ENCODE measurements at regions not wholly inside any gene's neighbourhood (a gene's known extent, or its start where the extent isn't known, plus 50 kb on each side); places are given as distances from the start of the nearest gene placed in this dataset.

DNA sequence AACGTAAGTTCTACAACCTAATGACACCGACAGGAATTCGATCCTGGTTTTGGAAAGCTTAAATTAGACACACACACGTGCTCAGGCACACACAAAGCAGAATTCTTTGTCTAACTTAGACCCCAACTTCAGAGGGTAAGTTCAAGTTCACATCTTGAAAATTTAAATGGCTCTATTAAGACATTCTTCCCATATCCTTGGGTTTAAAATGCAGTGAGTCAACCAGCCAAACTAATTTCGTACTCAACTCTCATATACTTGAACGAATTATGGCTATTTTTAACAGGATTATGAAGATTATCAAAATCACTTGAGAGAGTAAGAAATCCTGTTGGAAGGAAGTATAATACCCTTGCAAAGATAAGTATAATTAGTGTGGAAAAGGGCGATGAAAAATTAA, 53.2 kb upstream of the ARL4C start:
- H4K5ac ChIP-seq (ENCODE audit: insufficient read length, low read depth, low read length): no peak overlapping the region
- no peak overlapping the region for H3K4me3 ChIP-seq (ENCODE audit: extremely low read depth in 1 of 4, insufficient read depth in 2 of 4, low read depth in 3 of 4, low read length in 4 of 4)
- no peak overlapping the region for H2AK5ac ChIP-seq (ENCODE audit: low read depth, low read length)
- H3K14ac ChIP-seq (ENCODE audit: insufficient read length): no peak overlapping the region
- WGBS, 2 experiments (ENCODE audit: extremely low coverage in 1 of 2, insufficient coverage in 1 of 2, insufficient read length in 1 of 2, insufficient replicate concordance in 2 of 2, low coverage in 1 of 2, low lambda C conversion rate in 2 of 2, missing lambda C conversion rate in 1 of 2): 77 to 100% methylated on average over 1 to 7 of the region's 7 CpGs
- no peak for DNase-seq (ENCODE audit: low read depth in 1 of 2, low spot score in 2 of 2)
- no peaks in the 10 kb centered on the region for H4K20me1 ChIP-seq (replicated peaks in 1 of 2; ENCODE audit: control insufficient read depth in 1 of 2, insufficient read depth in 2 of 2, low read length in 2 of 2)
- H3K27me3 ChIP-seq (replicated peaks in 1 of 4; ENCODE audit: control insufficient read depth in 3 of 4, extremely low read depth in 1 of 4, insufficient read depth in 3 of 4, low read length in 3 of 4): peaks cover 0 to 3% (median 0%) of the 10 kb centered on the region in 4 experiments; a peak in 2 of 7 replicates
- H2BK12ac ChIP-seq (ENCODE audit: low read depth, low read length): no peak overlapping the region
- H3K18ac ChIP-seq (ENCODE audit: extremely low read depth, low read length): no peak overlapping the region
- no peak for TF ChIP-seq SIN3A (conservative IDR thresholded peaks at IDR 0.05 in 1 of 2, IDR thresholded peaks at IDR 0.05 in 1 of 2; ENCODE audit: low read depth in 1 of 2, low read length in 2 of 2)
- no peak for TF ChIP-seq TEAD4 (IDR thresholded peaks at IDR 0.05; ENCODE audit: low read depth, low read length)
- no peak for TF ChIP-seq EGR1 (IDR thresholded peaks at IDR 0.05; ENCODE audit: borderline replicate concordance, low read depth, low read length)
- TF ChIP-seq YY1 (IDR thresholded peaks at IDR 0.05; ENCODE audit: low read depth, low read length): no peak
- TF ChIP-seq, protein P1, sequence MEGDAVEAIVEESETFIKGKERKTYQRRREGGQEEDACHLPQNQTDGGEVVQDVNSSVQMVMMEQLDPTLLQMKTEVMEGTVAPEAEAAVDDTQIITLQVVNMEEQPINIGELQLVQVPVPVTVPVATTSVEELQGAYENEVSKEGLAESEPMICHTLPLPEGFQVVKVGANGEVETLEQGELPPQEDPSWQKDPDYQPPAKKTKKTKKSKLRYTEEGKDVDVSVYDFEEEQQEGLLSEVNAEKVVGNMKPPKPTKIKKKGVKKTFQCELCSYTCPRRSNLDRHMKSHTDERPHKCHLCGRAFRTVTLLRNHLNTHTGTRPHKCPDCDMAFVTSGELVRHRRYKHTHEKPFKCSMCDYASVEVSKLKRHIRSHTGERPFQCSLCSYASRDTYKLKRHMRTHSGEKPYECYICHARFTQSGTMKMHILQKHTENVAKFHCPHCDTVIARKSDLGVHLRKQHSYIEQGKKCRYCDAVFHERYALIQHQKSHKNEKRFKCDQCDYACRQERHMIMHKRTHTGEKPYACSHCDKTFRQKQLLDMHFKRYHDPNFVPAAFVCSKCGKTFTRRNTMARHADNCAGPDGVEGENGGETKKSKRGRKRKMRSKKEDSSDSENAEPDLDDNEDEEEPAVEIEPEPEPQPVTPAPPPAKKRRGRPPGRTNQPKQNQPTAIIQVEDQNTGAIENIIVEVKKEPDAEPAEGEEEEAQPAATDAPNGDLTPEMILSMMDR (IDR thresholded peaks at IDR 0.05; ENCODE audit: control extremely low read depth in 1 of 3, insufficient read depth in 1 of 3, low read depth in 1 of 3, low read length in 3 of 3): no peak
- TF ChIP-seq, protein P2, sequence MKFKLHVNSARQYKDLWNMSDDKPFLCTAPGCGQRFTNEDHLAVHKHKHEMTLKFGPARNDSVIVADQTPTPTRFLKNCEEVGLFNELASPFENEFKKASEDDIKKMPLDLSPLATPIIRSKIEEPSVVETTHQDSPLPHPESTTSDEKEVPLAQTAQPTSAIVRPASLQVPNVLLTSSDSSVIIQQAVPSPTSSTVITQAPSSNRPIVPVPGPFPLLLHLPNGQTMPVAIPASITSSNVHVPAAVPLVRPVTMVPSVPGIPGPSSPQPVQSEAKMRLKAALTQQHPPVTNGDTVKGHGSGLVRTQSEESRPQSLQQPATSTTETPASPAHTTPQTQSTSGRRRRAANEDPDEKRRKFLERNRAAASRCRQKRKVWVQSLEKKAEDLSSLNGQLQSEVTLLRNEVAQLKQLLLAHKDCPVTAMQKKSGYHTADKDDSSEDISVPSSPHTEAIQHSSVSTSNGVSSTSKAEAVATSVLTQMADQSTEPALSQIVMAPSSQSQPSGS (IDR thresholded peaks at IDR 0.05; ENCODE audit: low read length): no peak
- no peak for TF ChIP-seq CBX8 (IDR thresholded peaks at IDR 0.05; ENCODE audit: borderline replicate concordance, low read depth, low read length)
- TF ChIP-seq JUND (IDR thresholded peaks at IDR 0.05; ENCODE audit: low read length): no peak
- no peak for TF ChIP-seq SUZ12 (IDR thresholded peaks at IDR 0.05; ENCODE audit: low read length)
- TF ChIP-seq KDM1A (IDR thresholded peaks at IDR 0.05; ENCODE audit: borderline replicate concordance, low read length): no peak
- H3K4ac ChIP-seq (replicated peaks; ENCODE audit: insufficient read length, low read depth, low read length): no peak overlapping the region
- H3K9me3 ChIP-seq (ENCODE audit: insufficient read depth in 2 of 2, low read depth in 1 of 2, low read length in 1 of 2): 0 out of 4 replicates have a peak, but pooled peaks cover 0 to under 1% of the 10 kb centered on the region in 2 experiments
- H4K8ac ChIP-seq (ENCODE audit: extremely low read depth, insufficient read depth, low read length): no peak overlapping the region
- no peaks in the 10 kb centered on the region for H3K36me3 ChIP-seq (ENCODE audit: control insufficient read depth in 2 of 4, insufficient read depth in 4 of 4, low read length in 3 of 4)
- FAIRE-seq: peak; percentile 28
- ChIA-PET CTCF (ENCODE audit: partially characterized antibody) (no interaction called here), POLR2A (ENCODE audit: partially characterized antibody) (no interaction called here)
- no peak overlapping the region for H3K27ac ChIP-seq (ENCODE audit: low read depth, low read length)
- no peak overlapping the region for H2BK120ac ChIP-seq (replicated peaks; ENCODE audit: low read depth, low read length)
- no peak overlapping the region for H3K23ac ChIP-seq (ENCODE audit: insufficient read length)
- H3K4me2 ChIP-seq (ENCODE audit: insufficient read depth in 1 of 2, low read depth in 2 of 2, low read length in 2 of 2): no peak overlapping the region
- H2BK15ac ChIP-seq (ENCODE audit: low read length): no peak overlapping the region
- no peak overlapping the region for H2AFZ ChIP-seq (ENCODE audit: low read length)
- no peak overlapping the region for H4K91ac ChIP-seq (replicated peaks; ENCODE audit: insufficient read length, low read length)
- no peak overlapping the region for H3K9ac ChIP-seq (replicated peaks in 1 of 4; ENCODE audit: extremely low read depth in 1 of 4, low read depth in 3 of 4, low read length in 3 of 4)
- H2BK5ac ChIP-seq (ENCODE audit: low read depth, low read length): no peak overlapping the region
- H3K23me2 ChIP-seq (ENCODE audit: low read depth, low read length): no peaks in the 10 kb centered on the region
- no peaks in the 10 kb centered on the region for H3K79me2 ChIP-seq (ENCODE audit: control insufficient read depth in 1 of 2, insufficient read depth in 2 of 2, low read length in 2 of 2)
- no peak overlapping the region for H2BK20ac ChIP-seq (ENCODE audit: low read length)
- H3K4me1 ChIP-seq (replicated peaks in 1 of 4; ENCODE audit: control insufficient read depth in 3 of 4, insufficient read depth in 4 of 4, low read length in 3 of 4): peaks cover 10 to 31% (median 13%) of the 10 kb centered on the region in 4 experiments; a peak in 6 of 7 replicates
- H3K79me1 ChIP-seq (ENCODE audit: low read depth, low read length): no peaks in the 10 kb centered on the region
- H3K56ac ChIP-seq (replicated peaks; ENCODE audit: insufficient read length, low read depth, low read length): no peak overlapping the region
